GM19324 (cell line): ENCODE measurements at regions not wholly inside any gene's neighbourhood (a gene's known extent, or its start where the extent isn't known, plus 50 kb on each side); places are given as distances from the start of the nearest gene placed in this dataset.
A peak's percentile ranks its signal among the peaks of the same experiment; 100 is the strongest.
"Not testable (repeated sequence)": the region's sequence is repeated elsewhere in the genome, so short reads cannot be mapped to it uniquely, and the experiment has no call there.

Experiments used
- ATAC-seq: cut with Tn5 transposase; IDR thresholded peaks from one replicate; pipeline ENCODE4 v1.9.1; 2021; ENCODE audit warnings: mild to moderate bottlenecking, moderate library complexity; ENCODE audit not compliant: unreplicated experiment, low FRiP score

- ATAC-seq, result no peak
These were observed 97.4 kb upstream of the ELOVL5 start for GRCh38 chr6:53446151-53446550.

DNA sequence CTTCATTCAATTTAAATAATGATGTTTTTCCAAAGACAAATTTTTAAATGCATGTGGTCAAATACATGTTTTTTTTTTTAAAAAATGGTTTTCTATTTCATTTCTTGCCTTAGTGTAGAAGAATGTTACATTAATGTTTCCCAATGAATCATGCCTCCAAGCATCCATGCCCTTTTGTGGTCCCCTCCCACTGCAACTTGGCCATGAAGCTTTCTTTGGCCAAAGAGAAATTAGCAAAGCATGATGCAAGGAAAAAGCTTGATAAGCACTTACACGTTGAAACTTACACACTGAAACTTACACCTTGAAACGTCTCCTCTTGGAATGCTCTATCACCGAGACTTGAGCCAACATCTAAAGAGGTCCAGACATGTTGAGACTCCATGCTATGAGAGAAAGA lies 93.0 kb upstream of the ELOVL5 start:
- no peak for ATAC-seq

GRCh38 chr6:53441035-53441493 lies 92.3 kb upstream of the ELOVL5 start:
- no peak for ATAC-seq

DNA sequence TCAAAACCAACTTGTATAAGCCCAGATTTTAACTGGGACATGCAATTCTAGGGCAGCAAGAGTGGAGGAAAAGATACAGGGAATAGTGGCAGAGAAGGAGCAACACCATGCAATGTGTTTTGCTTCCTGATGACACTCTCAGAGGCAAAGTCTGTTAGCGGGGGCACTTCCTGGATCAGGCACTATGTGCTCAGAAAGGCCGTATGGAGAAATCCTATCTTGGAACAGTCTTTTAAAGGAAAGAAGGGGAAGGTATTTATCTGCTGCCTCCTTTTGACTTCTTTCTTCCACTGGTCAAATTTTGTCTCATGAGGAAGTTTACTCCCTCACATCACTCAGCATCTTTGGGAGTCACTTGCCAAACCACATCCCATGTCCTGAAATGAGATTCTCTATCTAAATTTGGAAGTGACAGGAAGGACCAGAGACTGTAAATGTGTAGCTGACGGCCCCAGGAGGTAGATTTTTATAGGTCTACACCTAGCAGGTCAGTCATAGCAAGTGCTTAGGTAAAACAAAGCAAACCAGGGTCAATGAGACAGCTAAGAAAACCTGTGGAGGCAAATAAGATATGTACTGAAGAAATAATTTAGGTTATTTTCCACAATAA lies 91.7 kb upstream of the ELOVL5 start:
- no peak for ATAC-seq

GRCh38 chr6:53439556-53439955 lies 90.8 kb upstream of the ELOVL5 start:
- ATAC-seq, result no peak

- ATAC-seq, result no peak
These were observed 88.9 kb upstream of the ELOVL5 start for GRCh38 chr6:53437557-53438202.

DNA sequence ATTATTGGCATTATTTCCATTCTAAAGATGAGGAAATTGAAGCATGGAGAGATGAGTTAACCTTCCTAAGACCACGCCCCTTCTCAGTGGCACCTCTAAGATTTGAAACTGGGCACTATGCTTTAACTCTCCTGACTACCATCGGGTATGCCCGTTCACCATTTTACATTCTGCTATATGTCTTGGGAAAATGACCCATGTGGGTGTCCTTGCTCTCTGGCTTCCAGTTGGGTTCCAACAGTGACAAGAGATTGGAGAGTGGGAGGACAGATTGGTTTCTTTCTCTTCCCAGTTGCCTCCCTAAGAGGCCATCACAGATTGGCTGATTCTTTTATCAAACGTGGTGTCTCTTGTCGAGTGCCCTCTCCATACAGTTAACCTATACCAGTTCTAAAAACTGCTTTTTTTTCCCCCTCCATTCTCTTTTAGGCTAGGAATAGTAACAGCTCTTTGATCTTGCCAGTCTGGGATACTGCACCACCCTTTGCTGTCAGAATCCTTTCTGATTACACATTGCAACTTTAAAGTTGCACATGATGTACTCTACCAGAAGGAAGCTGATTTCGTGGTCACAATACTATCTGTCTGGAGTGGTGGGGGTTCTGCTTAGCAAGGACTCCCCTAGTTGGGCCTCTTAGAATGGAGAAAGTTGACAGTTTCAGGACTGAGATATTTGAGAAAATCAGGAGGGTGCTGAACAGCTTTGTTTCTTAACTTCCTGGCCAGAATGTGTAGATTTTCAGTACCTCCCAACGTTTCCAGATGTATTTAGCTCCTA lies 88.0 kb upstream of the ELOVL5 start:
- ATAC-seq, result no peak

DNA sequence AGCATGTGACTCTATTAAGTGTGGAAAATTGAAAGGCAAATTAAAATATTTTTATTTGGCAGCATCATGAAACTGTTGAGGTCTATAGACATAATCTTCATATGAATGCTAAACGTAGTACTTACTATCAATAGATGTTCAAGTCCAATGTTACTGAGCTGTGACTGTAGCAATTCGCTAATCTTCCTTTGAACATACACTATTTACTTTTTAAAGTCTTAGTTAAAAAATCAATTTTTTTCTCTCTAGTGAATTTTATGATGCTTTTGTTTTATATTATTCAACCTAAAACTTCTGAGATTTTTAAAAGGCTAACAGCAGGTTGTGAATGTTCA lies 85.2 kb upstream of the ELOVL5 start:
- no peak for ATAC-seq

DNA sequence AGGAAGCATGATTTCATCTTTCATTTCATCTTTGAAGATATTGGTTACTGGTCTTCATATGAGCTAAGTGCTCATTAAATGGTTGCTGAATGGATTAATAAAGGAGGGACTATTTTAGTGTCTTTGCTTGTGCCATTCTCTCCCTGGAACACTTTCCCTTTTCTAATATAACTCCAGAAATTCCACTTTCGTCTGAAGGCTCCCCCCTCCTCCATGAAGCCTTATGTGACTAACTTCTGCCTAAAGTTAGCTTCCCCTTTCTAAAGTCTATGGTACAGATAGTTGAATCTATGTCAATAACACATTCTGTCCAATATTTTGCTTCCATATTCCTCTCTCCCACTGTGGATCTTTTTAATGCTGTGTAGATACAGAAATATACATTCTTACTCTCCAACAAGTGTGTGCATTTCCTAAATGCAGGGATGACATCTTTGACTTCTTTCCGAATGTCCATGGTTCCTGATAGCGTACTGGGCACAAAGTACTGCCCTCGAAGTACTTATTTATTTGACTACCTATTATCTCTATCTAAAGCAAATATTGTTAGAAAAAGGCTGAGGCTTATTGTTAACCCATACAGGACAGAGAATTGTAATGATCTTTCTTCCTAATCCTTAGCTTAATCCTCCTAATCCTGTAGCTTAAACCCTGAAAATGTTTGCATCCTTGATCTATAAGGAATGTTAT lies 84.7 kb upstream of the ELOVL5 start:
- ATAC-seq, result no peak

GRCh38 chr6:53432318-53433161 lies 83.8 kb upstream of the ELOVL5 start:
- no peak for ATAC-seq

- ATAC-seq, result no peak
These were observed 83.0 kb upstream of the ELOVL5 start for GRCh38 chr6:53431704-53432103.

- no peak for ATAC-seq
These were observed 80.7 kb upstream of the ELOVL5 start for GRCh38 chr6:53429401-53429800.

GRCh38 chr6:53428886-53429285 lies 80.1 kb upstream of the ELOVL5 start:
- no peak for ATAC-seq

DNA sequence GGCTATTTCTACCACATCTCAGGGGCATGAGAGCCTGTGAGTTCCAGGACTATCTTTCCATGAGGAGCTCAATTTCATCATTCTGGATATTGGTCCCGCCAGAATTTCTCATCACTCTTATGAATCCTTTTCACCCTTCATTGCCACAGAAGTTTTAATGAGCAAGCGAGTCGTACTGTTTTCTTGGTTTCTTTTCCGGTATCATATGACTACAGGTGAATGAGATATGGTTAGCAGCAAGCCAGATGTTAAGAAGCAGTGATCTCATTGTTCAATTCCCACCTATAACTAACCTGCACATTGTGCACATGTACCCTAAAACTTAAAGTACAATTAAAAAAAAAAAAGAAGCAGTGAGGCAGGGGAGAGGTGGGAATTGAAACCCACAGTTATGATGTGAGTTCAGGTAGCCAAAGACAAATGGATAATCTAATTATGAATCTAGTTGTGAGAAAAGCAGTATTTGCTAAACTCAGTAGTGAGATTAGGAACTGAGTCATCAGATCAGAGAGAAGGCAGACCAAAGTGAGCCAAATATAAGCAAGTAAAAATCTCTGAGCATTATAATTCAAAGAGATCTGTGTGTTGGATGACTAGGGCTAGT lies 78.0 kb upstream of the ELOVL5 start:
- peak; percentile 74 for ATAC-seq

DNA sequence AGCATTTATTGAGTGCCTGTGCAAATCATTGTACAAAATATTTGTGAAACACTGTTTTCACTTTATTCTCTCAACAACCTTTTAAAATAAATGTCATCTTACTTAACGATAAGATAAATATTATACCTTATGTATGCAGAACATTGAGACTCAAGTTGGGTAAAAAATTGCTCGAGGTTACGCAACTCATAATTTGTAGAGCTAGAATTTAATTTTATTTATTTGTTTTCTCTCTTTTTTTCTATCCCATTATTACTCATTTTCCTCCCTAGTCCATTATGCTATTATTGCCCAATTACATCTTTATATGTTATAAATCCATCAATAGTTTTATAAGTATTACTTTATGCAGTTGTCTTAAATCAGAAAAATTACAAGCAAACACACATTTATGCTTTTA lies 77.4 kb upstream of the ELOVL5 start:
- no peak for ATAC-seq

DNA sequence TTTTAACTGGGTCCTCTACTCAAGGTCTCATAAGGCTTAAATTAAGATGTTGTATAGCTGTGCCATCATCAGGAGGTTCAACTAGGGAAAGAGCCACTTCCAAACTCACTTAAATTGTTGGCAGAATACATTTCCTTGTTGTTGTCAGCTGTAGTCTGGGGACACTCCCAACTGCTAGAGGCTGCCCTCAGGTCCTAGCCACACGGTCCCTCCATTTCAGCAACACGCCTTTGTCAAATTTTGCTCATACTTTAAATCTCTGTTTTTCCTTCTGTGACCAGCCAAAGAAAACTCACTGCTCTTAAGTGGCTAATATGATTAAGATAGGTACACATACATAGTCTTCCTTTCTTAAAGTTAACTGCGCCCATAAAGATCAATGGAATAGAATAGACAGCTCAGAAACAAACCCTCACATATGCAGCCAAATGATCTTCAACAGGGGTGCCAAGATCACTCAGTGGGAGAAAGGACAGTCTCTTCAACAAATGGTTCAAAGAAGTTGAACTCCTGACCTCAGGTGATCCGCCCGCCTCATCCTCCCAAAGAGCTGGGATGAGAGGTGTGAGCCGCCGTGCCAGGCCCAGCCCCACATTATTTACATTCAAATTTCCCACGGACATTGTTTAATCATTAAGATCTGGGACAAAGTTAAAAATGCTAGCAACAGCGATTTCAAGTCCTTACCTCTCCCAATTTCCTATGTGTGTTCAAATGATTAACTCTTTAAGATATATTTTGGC lies 76.4 kb upstream of the ELOVL5 start:
- no peak for ATAC-seq

- no peak for ATAC-seq
These were observed 75.5 kb upstream of the ELOVL5 start for GRCh38 chr6:53424300-53424699.

DNA sequence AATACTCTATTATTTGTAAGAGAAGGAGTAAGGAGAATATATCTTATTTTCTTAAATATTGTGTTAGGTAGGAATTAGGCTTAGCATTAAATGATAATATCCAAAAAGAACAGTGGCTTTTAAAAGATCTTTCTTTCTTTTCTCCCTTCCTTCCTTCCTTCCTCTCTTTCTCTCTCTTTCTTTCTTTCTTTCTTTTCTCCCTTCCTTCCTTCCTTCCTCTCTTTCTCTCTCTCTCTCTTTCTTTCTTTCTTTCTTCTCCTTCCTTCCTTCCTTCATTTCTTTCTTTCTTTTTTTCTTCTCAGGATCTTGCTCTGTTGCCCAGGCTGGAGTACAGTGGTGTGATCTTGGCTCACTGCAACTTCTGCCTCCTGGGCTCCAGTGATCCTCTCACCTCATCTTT lies 74.8 kb upstream of the ELOVL5 start:
- ATAC-seq, result not testable (repeated sequence)

DNA sequence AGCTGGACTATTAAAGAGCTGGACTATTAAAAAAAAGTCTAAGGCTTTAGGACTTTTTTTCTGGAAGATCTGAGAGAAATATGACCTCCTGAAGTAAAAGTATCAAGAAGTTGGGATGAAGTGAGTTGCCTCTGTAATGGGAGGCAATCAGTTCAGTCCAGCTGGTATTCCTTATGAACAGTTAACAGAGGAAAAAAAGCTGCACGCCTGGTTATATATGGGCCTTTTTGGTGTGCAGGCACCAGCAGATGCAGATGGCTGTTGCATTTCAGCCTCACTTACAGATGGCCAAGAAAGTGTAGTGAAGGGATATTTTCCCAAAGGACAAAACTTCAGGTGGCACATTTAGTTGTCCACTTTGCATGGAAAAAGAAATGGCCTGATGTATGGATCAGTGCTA lies 70.3 kb upstream of the ELOVL5 start:
- ATAC-seq, result no peak
